ENCODE measurements at regions not wholly inside any gene's neighbourhood (a gene's known extent, or its start where the extent isn't known, plus 50 kb on each side); places are given as distances from the start of the nearest gene placed in this dataset.

DNA sequence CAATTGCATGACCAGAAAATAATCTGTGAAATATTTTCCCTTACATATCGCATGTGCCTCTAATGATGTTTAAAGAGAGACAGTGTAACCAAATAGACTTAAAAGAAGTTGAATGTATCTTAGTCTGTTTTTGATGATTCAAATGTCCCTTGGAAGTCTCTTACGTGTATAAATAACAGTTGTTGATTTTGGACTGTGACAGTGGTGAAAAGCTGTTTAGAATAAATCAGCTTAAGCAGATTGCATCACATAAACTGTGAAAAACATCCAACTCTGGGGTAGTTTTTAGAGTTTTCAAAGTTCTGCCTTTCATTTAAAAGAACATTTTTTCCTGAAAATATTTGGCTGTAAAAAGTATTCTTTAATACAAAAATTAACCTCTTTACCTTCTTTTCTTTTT lies 301.1 kb downstream of the PRR16 start:
- no peak for DNase-seq (ENCODE audit: low spot score in 2 of 2, unreplicated experiment in 2 of 2)
- Mint-ChIP-seq H3K4me1 (no peaks in the 10 kb centered on the region), H3K27me3 (ENCODE audit: low read depth) (no peaks in the 10 kb centered on the region), H3K4me3 (no peak overlapping the region), H3K27ac (no peak overlapping the region), H3K36me3 (no peaks in the 10 kb centered on the region), H3K9me3 (peaks cover 6% of the 10 kb centered on the region)
- TF ChIP-seq, protein P1, sequence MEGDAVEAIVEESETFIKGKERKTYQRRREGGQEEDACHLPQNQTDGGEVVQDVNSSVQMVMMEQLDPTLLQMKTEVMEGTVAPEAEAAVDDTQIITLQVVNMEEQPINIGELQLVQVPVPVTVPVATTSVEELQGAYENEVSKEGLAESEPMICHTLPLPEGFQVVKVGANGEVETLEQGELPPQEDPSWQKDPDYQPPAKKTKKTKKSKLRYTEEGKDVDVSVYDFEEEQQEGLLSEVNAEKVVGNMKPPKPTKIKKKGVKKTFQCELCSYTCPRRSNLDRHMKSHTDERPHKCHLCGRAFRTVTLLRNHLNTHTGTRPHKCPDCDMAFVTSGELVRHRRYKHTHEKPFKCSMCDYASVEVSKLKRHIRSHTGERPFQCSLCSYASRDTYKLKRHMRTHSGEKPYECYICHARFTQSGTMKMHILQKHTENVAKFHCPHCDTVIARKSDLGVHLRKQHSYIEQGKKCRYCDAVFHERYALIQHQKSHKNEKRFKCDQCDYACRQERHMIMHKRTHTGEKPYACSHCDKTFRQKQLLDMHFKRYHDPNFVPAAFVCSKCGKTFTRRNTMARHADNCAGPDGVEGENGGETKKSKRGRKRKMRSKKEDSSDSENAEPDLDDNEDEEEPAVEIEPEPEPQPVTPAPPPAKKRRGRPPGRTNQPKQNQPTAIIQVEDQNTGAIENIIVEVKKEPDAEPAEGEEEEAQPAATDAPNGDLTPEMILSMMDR (IDR thresholded peaks at IDR 0.05; ENCODE audit: unreplicated experiment), result no peak

DNA sequence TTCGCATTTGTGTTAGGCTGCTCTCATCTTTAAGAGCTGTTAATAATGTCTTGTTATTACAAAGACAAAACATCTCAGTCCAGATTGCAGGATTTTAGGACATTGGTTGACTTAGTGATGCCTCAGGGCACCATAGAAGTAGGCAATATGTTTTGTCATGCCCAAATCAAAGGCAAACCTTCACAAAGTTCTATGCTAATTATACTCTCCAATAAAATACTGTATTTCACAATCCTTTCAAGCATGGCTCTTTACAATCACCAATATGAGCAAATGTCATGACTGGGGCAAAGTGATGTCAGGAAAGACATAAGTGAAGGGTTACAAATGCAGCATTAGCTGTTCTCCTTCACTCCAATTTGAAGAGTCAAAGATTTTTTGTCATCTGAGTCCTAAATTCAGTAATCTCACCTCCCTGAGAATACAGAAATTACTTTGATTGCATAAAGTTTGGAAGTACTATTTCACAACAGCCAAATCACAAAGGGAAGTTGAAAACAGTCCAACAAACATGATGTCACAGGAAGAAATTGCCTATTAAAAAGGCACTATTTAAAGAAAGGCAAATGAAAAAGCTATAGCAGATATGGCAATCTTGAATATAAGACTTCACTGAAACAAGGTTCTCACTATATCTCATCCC lies 303.2 kb downstream of the PRR16 start:
- Mint-ChIP-seq H3K4me3 (no peak overlapping the region), H3K9me3 (peaks cover 6% of the 10 kb centered on the region), H3K27me3 (ENCODE audit: low read depth) (no peaks in the 10 kb centered on the region), H3K4me1 (no peaks in the 10 kb centered on the region), H3K27ac (no peak overlapping the region), H3K36me3 (no peaks in the 10 kb centered on the region)
- DNase-seq (ENCODE audit: low spot score in 2 of 2, unreplicated experiment in 2 of 2), result no peak
- TF ChIP-seq, protein P1 (IDR thresholded peaks at IDR 0.05; ENCODE audit: unreplicated experiment), result no peak

DNA sequence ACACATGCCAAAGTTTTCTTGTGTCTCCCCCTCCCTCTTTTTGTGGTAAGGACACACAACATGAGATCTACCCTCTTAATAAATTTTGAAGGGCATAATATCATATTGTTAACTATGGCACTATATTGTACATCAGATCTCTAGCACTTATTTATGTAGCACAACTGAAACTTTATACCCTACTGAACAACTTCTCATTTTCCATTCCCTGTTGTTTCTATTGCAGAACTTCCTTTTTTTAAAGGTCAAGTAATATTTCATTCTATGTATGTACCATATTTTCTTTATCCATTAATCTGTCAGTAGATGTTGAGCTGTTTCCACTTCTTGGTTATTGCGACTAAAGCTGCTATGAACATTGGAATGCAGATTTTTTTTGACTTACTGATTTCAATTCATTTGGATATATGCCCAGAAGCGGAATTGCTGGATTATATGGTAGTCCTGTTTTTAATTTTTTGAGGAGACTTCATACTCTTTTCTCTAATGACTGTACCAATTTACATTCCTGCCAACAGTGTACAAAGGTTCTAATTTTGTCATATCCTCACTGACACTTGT lies 305.3 kb downstream of the PRR16 start:
- TF ChIP-seq, protein P1 (IDR thresholded peaks at IDR 0.05; ENCODE audit: unreplicated experiment), result no peak
- H3K9me3 Mint-ChIP-seq, result no peaks in the 10 kb centered on the region
- DNase-seq (ENCODE audit: low spot score in 2 of 2, unreplicated experiment in 2 of 2), result no peak
- H3K4me1 Mint-ChIP-seq, result no peaks in the 10 kb centered on the region
- H3K27ac Mint-ChIP-seq, result no peak overlapping the region
- H3K4me3 Mint-ChIP-seq, result no peak overlapping the region
- H3K27me3 Mint-ChIP-seq (ENCODE audit: low read depth), result no peaks in the 10 kb centered on the region
- H3K36me3 Mint-ChIP-seq, result no peaks in the 10 kb centered on the region

DNA sequence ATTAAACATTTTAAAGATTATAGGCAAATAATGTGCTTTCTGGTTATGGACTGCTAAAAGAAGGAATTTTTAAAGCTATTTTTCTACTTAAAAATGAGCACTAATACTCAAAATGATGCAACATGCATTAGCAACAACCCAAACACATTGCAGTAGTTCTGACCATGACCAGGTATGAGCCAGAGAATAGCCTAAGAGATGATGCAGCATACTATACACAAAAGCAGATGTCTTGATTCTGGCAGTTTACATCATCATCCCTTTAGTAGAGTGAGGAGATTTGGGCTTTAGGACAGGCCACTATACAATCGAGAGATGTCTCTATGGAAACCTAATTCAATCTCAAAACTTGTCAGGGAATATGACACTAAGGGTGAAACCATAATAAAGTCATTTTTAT lies 307.1 kb downstream of the PRR16 start:
- DNase-seq (ENCODE audit: low spot score in 2 of 2, unreplicated experiment in 2 of 2), result no peak
- TF ChIP-seq, protein P1 (IDR thresholded peaks at IDR 0.05; ENCODE audit: unreplicated experiment), result no peak
- H3K9me3 Mint-ChIP-seq, result no peaks in the 10 kb centered on the region
- H3K27ac Mint-ChIP-seq, result no peak overlapping the region
- H3K36me3 Mint-ChIP-seq, result no peaks in the 10 kb centered on the region
- no peaks in the 10 kb centered on the region for H3K4me1 Mint-ChIP-seq
- H3K4me3 Mint-ChIP-seq, result no peak overlapping the region
- H3K27me3 Mint-ChIP-seq (ENCODE audit: low read depth), result peaks cover 2% of the 10 kb centered on the region

DNA sequence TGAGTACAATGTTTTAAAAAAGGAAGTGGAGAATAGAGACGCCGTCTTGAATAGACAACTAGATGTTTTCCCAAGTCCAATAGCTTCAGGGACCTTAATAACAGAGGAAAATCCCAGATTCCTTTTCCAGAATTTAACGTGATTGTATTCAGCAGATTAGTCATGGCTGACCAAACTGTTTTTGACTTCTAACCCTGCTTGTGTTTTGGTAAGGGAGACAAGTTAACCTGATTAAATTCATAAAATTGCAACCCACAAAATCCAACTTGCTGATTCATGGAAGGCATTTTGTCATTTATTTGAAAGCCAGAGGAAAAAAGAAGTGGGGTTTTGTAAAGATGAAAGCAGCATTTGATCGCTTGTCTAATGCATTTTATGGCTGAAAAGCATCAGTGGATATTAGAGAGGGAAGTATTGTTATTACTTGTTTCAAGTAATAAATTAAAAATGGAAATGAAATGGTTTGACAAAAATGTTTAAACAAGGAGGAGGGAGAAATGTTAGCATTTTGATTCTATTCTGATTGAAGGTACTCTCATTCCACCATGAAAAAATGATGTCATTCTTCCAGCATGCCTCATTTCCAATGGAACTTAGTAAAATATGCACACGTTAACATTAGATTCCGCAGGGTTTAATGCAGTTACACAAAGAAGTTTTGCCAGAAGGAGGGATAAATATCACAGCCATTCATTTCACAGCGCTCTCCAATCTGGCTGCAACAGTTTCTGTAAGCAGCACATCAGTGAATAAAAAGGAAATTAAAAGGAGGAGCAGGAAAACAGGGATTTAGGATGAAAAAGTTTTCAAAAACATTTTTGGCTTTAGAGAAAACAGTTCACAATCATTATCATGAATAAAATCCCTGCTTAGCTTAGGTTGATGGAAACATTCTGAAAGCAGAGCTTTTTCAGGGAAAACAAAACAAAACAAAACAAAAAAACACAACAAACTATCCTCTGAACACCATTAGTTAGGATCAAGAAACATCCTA lies 314.7 kb downstream of the PRR16 start:
- Mint-ChIP-seq H3K4me1 (peaks cover 4% of the 10 kb centered on the region), H3K27ac (peak overlapping the region; percentile 51), H3K4me3 (no peak overlapping the region), H3K9me3 (no peaks in the 10 kb centered on the region), H3K36me3 (no peaks in the 10 kb centered on the region), H3K27me3 (ENCODE audit: low read depth) (peaks cover 2% of the 10 kb centered on the region)
- no peak for DNase-seq (ENCODE audit: low spot score in 2 of 2, unreplicated experiment in 2 of 2)
- TF ChIP-seq, protein P1 (IDR thresholded peaks at IDR 0.05; ENCODE audit: unreplicated experiment), result no peak

All from mesothelial cell of epicardium (in vitro differentiated cells).